BJ (cell line): ENCODE measurements at regions not wholly inside any gene's neighbourhood (a gene's known extent, or its start where the extent isn't known, plus 50 kb on each side); places are given as distances from the start of the nearest gene placed in this dataset.

Source experiments
- CTCF ChIA-PET: fragments of 350-600 bp; formaldehyde crosslinking; extraction: SDS; loops from one replicate; lab custom pipeline; 2021; ENCODE audit warnings: antibody characterized with exemption, inconsistent platforms; lab: Yijun Ruan, JAX
- POLR2A ChIA-PET: fragments of 300-600 bp; sonication (Branson Sonifier 250); formaldehyde crosslinking; extraction: SDS; loops from one replicate; lab custom pipeline; 2021; ENCODE audit warnings: antibody characterized with exemption; lab: Charles Lee
- DNase-seq: peaks from one replicate; pipeline ENCODE4 v3.0.0-alpha.2; 2011; ENCODE audit warnings: low read depth
- H3K27me3 ChIP-seq: 2 replicates; pipeline ENCODE4 v1.6.0; 2011; ENCODE audit warnings: low read length; ENCODE audit not compliant: control insufficient read depth, insufficient read depth
- H3K36me3 ChIP-seq: 2 replicates; pipeline ENCODE4 v1.5.1; 2011; ENCODE audit warnings: low read length; ENCODE audit not compliant: control insufficient read depth, insufficient read depth
- H3K4me3 ChIP-seq: 2 replicates; pipeline ENCODE4 v1.5.1; 2011; ENCODE audit warnings: low read depth, mild to moderate bottlenecking, control low read depth, low read length
- TF ChIP-seq, protein P1 (sequence below): IDR thresholded peaks from 2 replicates; pipeline ENCODE4 v1.5.1; 2011; ENCODE audit warnings: low read depth, mild to moderate bottlenecking, control low read depth, inconsistent platforms, low read length, moderate library complexity; ENCODE audit not compliant: insufficient read depth

DNA sequence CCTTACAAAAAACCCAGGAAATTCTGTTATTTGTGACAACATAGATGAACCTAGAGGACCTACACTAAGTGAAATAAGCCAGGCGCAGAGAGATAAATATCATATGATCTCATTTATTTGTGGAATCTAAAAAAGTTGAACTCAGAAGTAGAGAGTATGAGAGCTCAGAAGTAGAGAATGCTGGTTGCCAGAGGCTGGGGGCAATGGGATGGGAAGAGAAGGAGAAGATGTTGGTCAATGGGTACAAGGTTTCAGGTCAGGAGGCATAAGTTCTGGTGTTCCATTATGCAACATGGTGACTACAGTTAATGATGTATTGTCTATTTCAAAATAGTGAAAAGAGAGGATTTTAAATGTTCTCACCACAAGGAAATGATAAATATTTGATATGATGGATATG is 259.1 kb upstream of the POU3F1 start:
- H3K27me3 ChIP-seq: no peaks in the 10 kb centered on the region
- CTCF ChIA-PET: no interaction called here
- POLR2A ChIA-PET: no interaction called here
- H3K36me3 ChIP-seq: no peaks in the 10 kb centered on the region
- TF ChIP-seq, protein P1, sequence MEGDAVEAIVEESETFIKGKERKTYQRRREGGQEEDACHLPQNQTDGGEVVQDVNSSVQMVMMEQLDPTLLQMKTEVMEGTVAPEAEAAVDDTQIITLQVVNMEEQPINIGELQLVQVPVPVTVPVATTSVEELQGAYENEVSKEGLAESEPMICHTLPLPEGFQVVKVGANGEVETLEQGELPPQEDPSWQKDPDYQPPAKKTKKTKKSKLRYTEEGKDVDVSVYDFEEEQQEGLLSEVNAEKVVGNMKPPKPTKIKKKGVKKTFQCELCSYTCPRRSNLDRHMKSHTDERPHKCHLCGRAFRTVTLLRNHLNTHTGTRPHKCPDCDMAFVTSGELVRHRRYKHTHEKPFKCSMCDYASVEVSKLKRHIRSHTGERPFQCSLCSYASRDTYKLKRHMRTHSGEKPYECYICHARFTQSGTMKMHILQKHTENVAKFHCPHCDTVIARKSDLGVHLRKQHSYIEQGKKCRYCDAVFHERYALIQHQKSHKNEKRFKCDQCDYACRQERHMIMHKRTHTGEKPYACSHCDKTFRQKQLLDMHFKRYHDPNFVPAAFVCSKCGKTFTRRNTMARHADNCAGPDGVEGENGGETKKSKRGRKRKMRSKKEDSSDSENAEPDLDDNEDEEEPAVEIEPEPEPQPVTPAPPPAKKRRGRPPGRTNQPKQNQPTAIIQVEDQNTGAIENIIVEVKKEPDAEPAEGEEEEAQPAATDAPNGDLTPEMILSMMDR: no peak
- no peak overlapping the region for H3K4me3 ChIP-seq
- DNase-seq: no peak

DNA sequence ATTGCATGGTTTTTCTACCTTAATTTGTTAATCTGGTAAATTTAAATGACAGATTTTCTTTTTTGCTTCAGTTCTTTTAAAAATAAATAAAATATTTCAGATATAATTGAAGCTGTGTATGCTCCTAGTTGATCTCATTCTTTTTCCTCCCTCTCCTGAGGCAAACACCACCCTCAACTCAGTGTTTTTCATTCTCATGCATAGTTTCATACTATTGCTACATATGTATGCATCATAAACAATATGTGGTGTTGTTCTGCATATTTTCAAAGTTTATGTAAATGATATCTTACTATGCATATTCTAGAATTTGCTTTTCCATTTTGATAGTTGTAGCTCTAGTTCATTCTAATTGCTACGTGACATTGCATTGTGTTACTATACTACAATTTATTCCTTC is 257.2 kb upstream of the POU3F1 start:
- TF ChIP-seq, protein P1: no peak
- CTCF ChIA-PET: no interaction called here
- POLR2A ChIA-PET: no interaction called here

DNA sequence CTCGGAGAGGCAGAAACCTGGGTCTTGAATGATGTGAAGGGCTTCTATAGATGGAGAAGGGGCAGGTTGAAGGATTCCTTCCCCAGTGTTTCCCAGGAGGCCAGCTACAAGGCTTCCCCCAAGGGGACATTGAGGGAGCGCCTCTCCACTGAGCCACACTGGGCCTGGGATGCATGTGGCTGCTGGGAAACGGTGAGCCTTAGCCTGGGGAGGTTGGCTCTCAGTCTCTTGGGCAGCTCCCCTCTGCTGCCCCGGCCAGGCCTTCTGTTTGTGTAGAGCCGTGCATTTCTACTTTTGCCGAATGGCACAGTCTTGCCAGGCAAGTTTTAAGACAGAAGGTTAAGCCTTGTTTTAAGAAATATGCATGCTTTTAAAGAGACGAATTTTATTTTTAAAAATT is 254.4 kb upstream of the POU3F1 start:
- POLR2A ChIA-PET: no interaction called here
- H3K27me3 ChIP-seq: no peaks in the 10 kb centered on the region

More for the DNA sequence above, 257.2 kb upstream of the POU3F1 start:
- DNase-seq: no peak
- Histone ChIP-seq H3K4me3 (no peak overlapping the region), H3K27me3 (no peaks in the 10 kb centered on the region), H3K36me3 (no peaks in the 10 kb centered on the region)

DNA sequence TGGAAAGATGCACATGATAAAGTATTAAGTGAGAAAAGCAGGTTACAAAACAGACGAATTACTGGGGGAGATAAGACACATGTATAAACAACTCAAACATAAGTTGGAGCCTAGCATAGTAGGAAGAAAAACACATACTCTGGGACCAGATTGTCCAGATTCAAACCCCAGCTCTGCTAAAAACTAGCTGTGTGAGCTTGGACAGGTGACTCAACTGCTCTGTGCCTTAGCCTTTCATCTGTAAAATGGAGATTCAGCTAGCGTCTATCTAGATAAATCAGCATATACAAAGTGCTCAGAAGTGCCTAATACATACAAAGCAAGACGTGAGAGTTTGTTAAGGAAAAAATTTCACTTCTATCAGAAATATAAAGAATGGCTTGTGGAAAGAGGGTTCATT is 254.0 kb upstream of the POU3F1 start:
- DNase-seq: no peak
- POLR2A ChIA-PET: no interaction called here
- Histone ChIP-seq H3K36me3 (no peaks in the 10 kb centered on the region), H3K27me3 (no peaks in the 10 kb centered on the region), H3K4me3 (no peak overlapping the region)
- TF ChIP-seq, protein P1: no peak
- CTCF ChIA-PET: no interaction called here

More for the DNA sequence above, 254.4 kb upstream of the POU3F1 start:
- Histone ChIP-seq H3K4me3 (no peak overlapping the region), H3K36me3 (no peaks in the 10 kb centered on the region)
- CTCF ChIA-PET: no interaction called here
- no peak for DNase-seq
- TF ChIP-seq, protein P1: no peak

DNA sequence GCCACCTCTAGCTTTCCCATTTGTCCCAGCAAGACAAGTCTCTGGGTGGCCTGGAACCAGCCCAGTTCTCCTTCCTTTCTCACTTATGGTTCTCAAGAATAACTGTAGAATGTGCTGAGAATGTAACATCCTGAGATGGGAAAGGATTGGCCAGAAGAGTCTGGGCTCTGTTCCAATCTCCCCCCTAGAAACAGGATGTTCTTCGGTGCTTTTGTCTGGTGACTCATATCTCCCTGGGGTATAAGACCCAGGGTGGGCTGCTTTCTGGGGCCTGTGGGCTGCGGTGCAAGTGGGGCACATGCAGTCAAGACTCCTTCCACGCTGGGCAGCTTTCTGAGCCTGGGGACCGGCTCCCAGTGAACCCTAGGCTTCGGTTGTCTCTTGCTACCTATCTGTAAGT is 251.2 kb upstream of the POU3F1 start:
- H3K4me3 ChIP-seq: no peak overlapping the region
- CTCF ChIA-PET: no interaction called here
- no peak for DNase-seq
- POLR2A ChIA-PET: no interaction called here
- H3K27me3 ChIP-seq: no peaks in the 10 kb centered on the region; the same call in 1 of the 2 replicates
- no peaks in the 10 kb centered on the region for H3K36me3 ChIP-seq
- TF ChIP-seq, protein P1: no peak
